HEK293 (cell line): ENCODE measurements at regions not wholly inside any gene's neighbourhood (a gene's known extent, or its start where the extent isn't known, plus 50 kb on each side); places are given as distances from the start of the nearest gene placed in this dataset.

Source experiments
- CTCF ChIA-PET: fragments of 350-600 bp; formaldehyde crosslinking; extraction: SDS; loops from one replicate; lab custom pipeline; 2021; ENCODE audit warnings: antibody characterized with exemption; lab: Yijun Ruan, JAX
- POLR2A ChIA-PET: fragments of 300-600 bp; formaldehyde crosslinking; extraction: SDS; loops from one replicate; lab custom pipeline; 2020; ENCODE audit warnings: antibody characterized with exemption, inconsistent platforms; lab: Yijun Ruan, JAX
- H3K27ac ChIP-seq: fragments of 200-500 bp; sonication (Bioruptor generic); 2 replicates; pipeline ENCODE4 v1.5.1; 2014; ENCODE audit warnings: low read depth, low read length, control low read depth, inconsistent platforms; ENCODE audit errors: extremely low read depth
- H3K36me3 ChIP-seq, 2 experiments: fragments of 200-500 bp in 1 of 2; sonication (Bioruptor generic) in 1 of 2; 1 replicate in 1 of 2; 2 replicates in 1 of 2; pipeline ENCODE4 v1.5.1; 2014 to 2017; ENCODE audit warnings: inconsistent platforms in 2 of 2, low read length in 2 of 2; ENCODE audit not compliant: control insufficient read depth in 2 of 2, insufficient read depth in 1 of 2
- H3K4me1 ChIP-seq: fragments of 200-500 bp; sonication (Bioruptor generic); 2 replicates; pipeline ENCODE4 v1.5.1; 2014; ENCODE audit warnings: mild to moderate bottlenecking, low read length, inconsistent platforms; ENCODE audit not compliant: control insufficient read depth, insufficient read depth
- H3K4me3 ChIP-seq: 2 replicates; pipeline ENCODE4 v1.5.1; 2011; ENCODE audit warnings: low read depth, mild to moderate bottlenecking, control low read depth, low read length, moderate library complexity
- H3K9me3 ChIP-seq: fragments of 200-500 bp; sonication (Bioruptor generic); 2 replicates; pipeline ENCODE4 v1.5.1; 2014; ENCODE audit warnings: low read depth, low read length, inconsistent platforms; ENCODE audit not compliant: control insufficient read depth, insufficient read depth
- CTCF ChIP-seq: fragments of 450-650 bp; formaldehyde crosslinking; IDR thresholded peaks from 2 replicates; pipeline ENCODE4 v1.5.1; 2016; ENCODE audit warnings: missing biosample characterization, missing genetic modification characterization
- GLI4 ChIP-seq: fragments of 450-650 bp; formaldehyde crosslinking; IDR thresholded peaks from 2 replicates; pipeline ENCODE4 v1.5.1; 2016; ENCODE audit warnings: missing biosample characterization, missing genetic modification characterization
- GLIS2 ChIP-seq: fragments of 450-650 bp; formaldehyde crosslinking; IDR thresholded peaks from 2 replicates; pipeline ENCODE4 v1.5.1; 2016; ENCODE audit warnings: missing biosample characterization, missing genetic modification characterization
- MEIS1 ChIP-seq: sonication (generic); formaldehyde crosslinking; IDR thresholded peaks from 2 replicates; pipeline ENCODE4 v1.8.1; 2022; ENCODE audit warnings: missing genetic modification reagents, mild to moderate bottlenecking, borderline replicate concordance
- SP7 ChIP-seq: fragments of 450-650 bp; formaldehyde crosslinking; IDR thresholded peaks from 2 replicates; pipeline ENCODE4 v1.5.1; 2016; ENCODE audit warnings: missing biosample characterization, missing genetic modification characterization
- ZBTB8A ChIP-seq: fragments of 450-650 bp; formaldehyde crosslinking; IDR thresholded peaks from 2 replicates; pipeline ENCODE4 v1.5.1; 2016; ENCODE audit warnings: missing biosample characterization, missing genetic modification characterization
- ZNF211 ChIP-seq: fragments of 450-650 bp; formaldehyde crosslinking; IDR thresholded peaks from 2 replicates; pipeline ENCODE4 v1.5.1; 2016; ENCODE audit warnings: low read depth, missing biosample characterization, missing genetic modification characterization
- ZNF223 ChIP-seq: fragments of 450-650 bp; formaldehyde crosslinking; IDR thresholded peaks from 2 replicates; pipeline ENCODE4 v1.5.1; 2016; ENCODE audit warnings: missing biosample characterization, missing genetic modification characterization
- ZNF366 ChIP-seq: fragments of 450-650 bp; formaldehyde crosslinking; conservative IDR thresholded peaks from 2 replicates; pipeline ENCODE4 v1.5.1; 2016; ENCODE audit warnings: missing biosample characterization, missing genetic modification characterization
- ZNF394 ChIP-seq: fragments of 450-650 bp; formaldehyde crosslinking; IDR thresholded peaks from 2 replicates; pipeline ENCODE4 v1.5.1; 2016; ENCODE audit warnings: missing biosample characterization, missing genetic modification characterization, mild to moderate bottlenecking, moderate library complexity, borderline replicate concordance
- ZNF473 ChIP-seq: fragments of 450-650 bp; formaldehyde crosslinking; IDR thresholded peaks from 2 replicates; pipeline ENCODE4 v1.5.1; 2017; ENCODE audit warnings: missing biosample characterization, missing genetic modification characterization
- ZNF488 ChIP-seq: fragments of 450-650 bp; formaldehyde crosslinking; IDR thresholded peaks from 2 replicates; pipeline ENCODE4 v1.5.1; 2016; ENCODE audit warnings: missing biosample characterization, missing genetic modification characterization
- ZNF585B ChIP-seq: fragments of 450-650 bp; formaldehyde crosslinking; IDR thresholded peaks from 2 replicates; pipeline ENCODE4 v1.5.1; 2016; ENCODE audit warnings: missing biosample characterization, missing genetic modification characterization
- ZNF658 ChIP-seq: fragments of 450-650 bp; formaldehyde crosslinking; IDR thresholded peaks from 2 replicates; pipeline ENCODE4; 2016; ENCODE audit warnings: missing biosample characterization, missing genetic modification characterization
- ZSCAN16 ChIP-seq: fragments of 450-650 bp; formaldehyde crosslinking; IDR thresholded peaks from 2 replicates; pipeline ENCODE4 v1.5.1; 2016; ENCODE audit warnings: missing biosample characterization, missing genetic modification characterization
- ZSCAN23 ChIP-seq: fragments of 450-650 bp; formaldehyde crosslinking; IDR thresholded peaks from 2 replicates; pipeline ENCODE4 v1.5.1; 2016; ENCODE audit warnings: missing biosample characterization, missing genetic modification characterization
- TF ChIP-seq, protein P1 (sequence below): fragments of 450-650 bp; formaldehyde crosslinking; IDR thresholded peaks from 2 replicates; pipeline ENCODE4 v1.5.1; 2017; ENCODE audit warnings: missing biosample characterization, missing genetic modification characterization
- TF ChIP-seq, protein P2 (sequence below): fragments of 450-650 bp; formaldehyde crosslinking; IDR thresholded peaks from 2 replicates; pipeline ENCODE4 v1.5.0; 2017; ENCODE audit warnings: missing biosample characterization, missing genetic modification characterization, borderline replicate concordance
- TF ChIP-seq, protein P3 (sequence below): fragments of 450-650 bp; formaldehyde crosslinking; IDR thresholded peaks from 2 replicates; pipeline ENCODE4 v1.5.1; 2017; ENCODE audit warnings: missing biosample characterization, mild to moderate bottlenecking, missing genetic modification characterization, moderate library complexity
- TF ChIP-seq, protein P4 (sequence below): fragments of 450-650 bp; formaldehyde crosslinking; IDR thresholded peaks from 2 replicates; pipeline ENCODE4 v1.5.1; 2016; ENCODE audit warnings: missing biosample characterization, missing genetic modification characterization

- no peaks in the 10 kb centered on the region for H3K36me3 ChIP-seq
- CTCF ChIA-PET: no interaction called here
- no peak for TF ChIP-seq ZNF394
- no peak for TF ChIP-seq ZSCAN16
- no peak for TF ChIP-seq CTCF
- TF ChIP-seq ZNF223 (tag by site-specific recombination): no peak
- no peak for TF ChIP-seq ZNF585B (tag by site-specific recombination)
- no peak for TF ChIP-seq MEIS1 (CRISPR knock-in tag)
- no peak for TF ChIP-seq ZNF488 (tag by site-specific recombination)
- TF ChIP-seq SP7 (tag by site-specific recombination): no peak
- no peak for TF ChIP-seq ZNF366
- TF ChIP-seq, protein P1, sequence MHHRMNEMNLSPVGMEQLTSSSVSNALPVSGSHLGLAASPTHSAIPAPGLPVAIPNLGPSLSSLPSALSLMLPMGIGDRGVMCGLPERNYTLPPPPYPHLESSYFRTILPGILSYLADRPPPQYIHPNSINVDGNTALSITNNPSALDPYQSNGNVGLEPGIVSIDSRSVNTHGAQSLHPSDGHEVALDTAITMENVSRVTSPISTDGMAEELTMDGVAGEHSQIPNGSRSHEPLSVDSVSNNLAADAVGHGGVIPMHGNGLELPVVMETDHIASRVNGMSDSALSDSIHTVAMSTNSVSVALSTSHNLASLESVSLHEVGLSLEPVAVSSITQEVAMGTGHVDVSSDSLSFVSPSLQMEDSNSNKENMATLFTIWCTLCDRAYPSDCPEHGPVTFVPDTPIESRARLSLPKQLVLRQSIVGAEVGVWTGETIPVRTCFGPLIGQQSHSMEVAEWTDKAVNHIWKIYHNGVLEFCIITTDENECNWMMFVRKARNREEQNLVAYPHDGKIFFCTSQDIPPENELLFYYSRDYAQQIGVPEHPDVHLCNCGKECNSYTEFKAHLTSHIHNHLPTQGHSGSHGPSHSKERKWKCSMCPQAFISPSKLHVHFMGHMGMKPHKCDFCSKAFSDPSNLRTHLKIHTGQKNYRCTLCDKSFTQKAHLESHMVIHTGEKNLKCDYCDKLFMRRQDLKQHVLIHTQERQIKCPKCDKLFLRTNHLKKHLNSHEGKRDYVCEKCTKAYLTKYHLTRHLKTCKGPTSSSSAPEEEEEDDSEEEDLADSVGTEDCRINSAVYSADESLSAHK (tag by site-specific recombination): no peak
- TF ChIP-seq ZSCAN23: no peak
- TF ChIP-seq, protein P2, sequence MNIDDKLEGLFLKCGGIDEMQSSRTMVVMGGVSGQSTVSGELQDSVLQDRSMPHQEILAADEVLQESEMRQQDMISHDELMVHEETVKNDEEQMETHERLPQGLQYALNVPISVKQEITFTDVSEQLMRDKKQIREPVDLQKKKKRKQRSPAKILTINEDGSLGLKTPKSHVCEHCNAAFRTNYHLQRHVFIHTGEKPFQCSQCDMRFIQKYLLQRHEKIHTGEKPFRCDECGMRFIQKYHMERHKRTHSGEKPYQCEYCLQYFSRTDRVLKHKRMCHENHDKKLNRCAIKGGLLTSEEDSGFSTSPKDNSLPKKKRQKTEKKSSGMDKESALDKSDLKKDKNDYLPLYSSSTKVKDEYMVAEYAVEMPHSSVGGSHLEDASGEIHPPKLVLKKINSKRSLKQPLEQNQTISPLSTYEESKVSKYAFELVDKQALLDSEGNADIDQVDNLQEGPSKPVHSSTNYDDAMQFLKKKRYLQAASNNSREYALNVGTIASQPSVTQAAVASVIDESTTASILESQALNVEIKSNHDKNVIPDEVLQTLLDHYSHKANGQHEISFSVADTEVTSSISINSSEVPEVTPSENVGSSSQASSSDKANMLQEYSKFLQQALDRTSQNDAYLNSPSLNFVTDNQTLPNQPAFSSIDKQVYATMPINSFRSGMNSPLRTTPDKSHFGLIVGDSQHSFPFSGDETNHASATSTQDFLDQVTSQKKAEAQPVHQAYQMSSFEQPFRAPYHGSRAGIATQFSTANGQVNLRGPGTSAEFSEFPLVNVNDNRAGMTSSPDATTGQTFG (tag by site-specific recombination): no peak
- TF ChIP-seq, protein P3, sequence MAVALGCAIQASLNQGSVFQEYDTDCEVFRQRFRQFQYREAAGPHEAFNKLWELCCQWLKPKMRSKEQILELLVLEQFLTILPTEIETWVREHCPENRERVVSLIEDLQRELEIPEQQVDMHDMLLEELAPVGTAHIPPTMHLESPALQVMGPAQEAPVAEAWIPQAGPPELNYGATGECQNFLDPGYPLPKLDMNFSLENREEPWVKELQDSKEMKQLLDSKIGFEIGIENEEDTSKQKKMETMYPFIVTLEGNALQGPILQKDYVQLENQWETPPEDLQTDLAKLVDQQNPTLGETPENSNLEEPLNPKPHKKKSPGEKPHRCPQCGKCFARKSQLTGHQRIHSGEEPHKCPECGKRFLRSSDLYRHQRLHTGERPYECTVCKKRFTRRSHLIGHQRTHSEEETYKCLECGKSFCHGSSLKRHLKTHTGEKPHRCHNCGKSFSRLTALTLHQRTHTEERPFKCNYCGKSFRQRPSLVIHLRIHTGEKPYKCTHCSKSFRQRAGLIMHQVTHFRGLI (tag by site-specific recombination): no peak
- TF ChIP-seq ZBTB8A (tag by site-specific recombination): no peak
- TF ChIP-seq ZNF658 (tag by site-specific recombination): no peak
- TF ChIP-seq GLIS2 (tag by site-specific recombination): no peak
- no peak for TF ChIP-seq ZNF473 (tag by site-specific recombination)
- no peak for TF ChIP-seq ZNF211
- TF ChIP-seq, protein P4, sequence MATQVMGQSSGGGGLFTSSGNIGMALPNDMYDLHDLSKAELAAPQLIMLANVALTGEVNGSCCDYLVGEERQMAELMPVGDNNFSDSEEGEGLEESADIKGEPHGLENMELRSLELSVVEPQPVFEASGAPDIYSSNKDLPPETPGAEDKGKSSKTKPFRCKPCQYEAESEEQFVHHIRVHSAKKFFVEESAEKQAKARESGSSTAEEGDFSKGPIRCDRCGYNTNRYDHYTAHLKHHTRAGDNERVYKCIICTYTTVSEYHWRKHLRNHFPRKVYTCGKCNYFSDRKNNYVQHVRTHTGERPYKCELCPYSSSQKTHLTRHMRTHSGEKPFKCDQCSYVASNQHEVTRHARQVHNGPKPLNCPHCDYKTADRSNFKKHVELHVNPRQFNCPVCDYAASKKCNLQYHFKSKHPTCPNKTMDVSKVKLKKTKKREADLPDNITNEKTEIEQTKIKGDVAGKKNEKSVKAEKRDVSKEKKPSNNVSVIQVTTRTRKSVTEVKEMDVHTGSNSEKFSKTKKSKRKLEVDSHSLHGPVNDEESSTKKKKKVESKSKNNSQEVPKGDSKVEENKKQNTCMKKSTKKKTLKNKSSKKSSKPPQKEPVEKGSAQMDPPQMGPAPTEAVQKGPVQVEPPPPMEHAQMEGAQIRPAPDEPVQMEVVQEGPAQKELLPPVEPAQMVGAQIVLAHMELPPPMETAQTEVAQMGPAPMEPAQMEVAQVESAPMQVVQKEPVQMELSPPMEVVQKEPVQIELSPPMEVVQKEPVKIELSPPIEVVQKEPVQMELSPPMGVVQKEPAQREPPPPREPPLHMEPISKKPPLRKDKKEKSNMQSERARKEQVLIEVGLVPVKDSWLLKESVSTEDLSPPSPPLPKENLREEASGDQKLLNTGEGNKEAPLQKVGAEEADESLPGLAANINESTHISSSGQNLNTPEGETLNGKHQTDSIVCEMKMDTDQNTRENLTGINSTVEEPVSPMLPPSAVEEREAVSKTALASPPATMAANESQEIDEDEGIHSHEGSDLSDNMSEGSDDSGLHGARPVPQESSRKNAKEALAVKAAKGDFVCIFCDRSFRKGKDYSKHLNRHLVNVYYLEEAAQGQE (tag by site-specific recombination): no peak
- TF ChIP-seq GLI4 (tag by site-specific recombination): no peak
- POLR2A ChIA-PET: no interaction called here
- H3K4me3 ChIP-seq: no peak overlapping the region
- no peaks in the 10 kb centered on the region for H3K9me3 ChIP-seq
- no peaks in the 10 kb centered on the region for H3K4me1 ChIP-seq
- no peak overlapping the region for H3K27ac ChIP-seq
Measured at GRCh38 chr1:101332633-101333032, 95.8 kb downstream of the S1PR1 start.
